Left forelimb (tissue), 1 donor: ENCODE measurements at regions not wholly inside any gene's neighbourhood (a gene's known extent, or its start where the extent isn't known, plus 50 kb on each side); places are given as distances from the start of the nearest gene placed in this dataset.
"Not testable (repeated sequence)": the region's sequence is repeated elsewhere in the genome, so short reads cannot be mapped to it uniquely, and the experiment has no call there.

Experiments used
- DNase-seq: peaks from one replicate; pipeline ENCODE4 v3.0.0-alpha.2; 2018; ENCODE audit warnings: low spot score

DNA sequence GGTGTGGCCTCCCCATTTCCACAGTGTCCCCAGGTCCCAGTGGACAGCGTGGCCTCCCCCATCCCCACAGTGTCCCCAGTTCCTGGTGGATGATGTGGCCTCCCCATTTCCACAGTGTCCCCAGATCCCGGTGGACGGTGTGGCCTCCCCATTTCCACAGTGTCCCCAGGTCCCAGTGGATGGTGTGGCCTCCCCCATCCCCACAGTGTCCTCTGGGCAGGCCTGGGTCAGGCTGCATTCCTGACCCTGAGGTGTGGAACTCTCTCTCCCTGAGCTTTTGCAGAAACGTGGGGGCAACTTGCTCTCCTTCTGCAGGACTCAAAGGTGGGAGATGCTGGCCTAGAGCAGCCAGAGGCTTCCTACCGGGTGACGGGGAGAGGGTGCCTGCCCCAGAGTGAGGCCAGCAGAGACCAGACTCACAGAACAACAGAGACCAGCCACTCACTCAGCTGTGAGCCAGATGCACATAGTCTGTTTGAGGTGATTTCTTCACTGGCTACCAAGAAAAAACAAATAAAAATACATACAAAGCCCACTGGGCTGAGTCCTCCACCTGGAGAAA is 85.8 kb upstream of the FGF3 start:
- no peak for DNase-seq

DNA sequence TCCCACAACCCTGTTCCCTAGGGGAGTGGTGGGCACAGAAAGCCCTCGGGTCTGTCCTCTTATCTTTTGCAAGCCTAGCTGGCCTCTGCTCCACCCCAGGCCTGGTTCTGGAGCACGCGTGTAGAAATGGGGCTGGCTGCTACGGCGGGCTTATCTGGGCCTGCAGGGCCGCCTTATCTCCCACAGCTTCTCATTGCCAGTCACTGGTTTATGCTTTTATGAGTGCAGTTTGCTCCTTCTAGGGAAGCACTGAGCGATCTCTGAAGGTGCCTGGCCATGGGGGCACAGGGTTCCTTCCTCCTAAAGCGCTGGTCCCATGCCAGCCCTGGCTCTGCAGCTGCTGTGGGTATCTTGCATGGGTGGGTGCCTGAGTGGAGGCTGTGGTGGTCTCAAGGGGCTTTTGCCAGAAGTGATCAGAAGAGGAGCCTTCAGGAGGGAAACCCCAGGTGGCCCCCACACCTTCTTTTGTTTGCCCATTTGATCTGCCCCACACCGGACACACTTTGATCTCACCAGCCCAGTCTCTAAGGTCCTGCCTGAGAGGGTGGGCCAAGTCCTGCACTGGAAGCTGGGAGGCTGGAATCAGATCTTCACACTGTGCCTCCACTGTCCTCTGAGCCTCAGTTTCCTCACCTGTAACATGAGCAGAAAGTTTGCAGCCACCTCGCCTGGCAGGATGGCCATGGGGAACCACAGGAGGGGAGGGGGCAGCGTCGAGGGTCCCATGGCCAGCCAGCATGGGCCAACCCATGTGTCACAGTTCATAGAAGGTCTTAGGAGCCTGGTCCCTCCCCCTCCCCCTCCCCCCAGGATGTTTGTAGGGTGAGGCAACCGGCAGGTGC is 86.6 kb upstream of the FGF3 start:
- no peak for DNase-seq

DNA sequence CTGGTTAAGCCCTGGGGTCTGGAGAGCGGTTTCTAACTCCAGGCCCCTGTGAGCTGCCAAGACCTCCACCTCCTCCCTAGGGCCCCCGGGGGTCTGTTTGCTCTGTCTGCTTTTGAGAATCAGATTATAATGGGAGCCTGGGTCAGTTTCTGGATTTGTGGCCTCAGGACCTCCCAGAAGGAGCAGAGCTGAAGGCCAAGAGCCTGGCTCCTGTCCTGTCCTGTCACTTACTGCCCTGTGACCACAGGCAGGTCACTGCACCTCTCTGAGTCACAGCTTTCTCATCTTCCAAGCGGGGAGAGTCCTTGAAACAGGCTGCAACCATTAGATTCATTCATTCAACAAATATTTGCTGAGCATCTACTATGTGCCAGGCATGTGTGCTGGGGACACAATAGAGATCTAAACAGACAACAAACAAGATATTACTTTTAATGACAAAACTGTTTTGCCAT is 87.3 kb upstream of the FGF3 start:
- DNase-seq, result no peak

DNA sequence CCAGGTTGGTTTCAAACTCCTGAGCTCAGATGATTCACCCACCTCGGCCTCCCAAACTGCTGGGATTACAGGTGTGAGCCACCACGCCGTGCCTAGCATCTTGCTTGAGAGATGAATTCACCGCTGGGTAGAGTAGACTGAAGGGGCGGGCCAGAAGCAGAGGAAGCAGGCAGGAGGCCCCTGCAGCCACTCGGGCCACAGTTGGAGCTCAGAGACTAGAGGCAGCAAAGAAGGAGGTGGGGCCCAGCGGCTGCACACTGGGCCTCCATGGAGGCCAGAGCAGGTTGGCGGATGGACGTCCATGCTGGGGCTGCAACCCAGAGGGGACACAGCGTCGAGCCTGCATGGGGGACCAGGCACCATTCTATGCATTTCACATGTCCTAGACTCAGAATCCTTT is 88.4 kb upstream of the FGF3 start:
- DNase-seq, result no peak

DNA sequence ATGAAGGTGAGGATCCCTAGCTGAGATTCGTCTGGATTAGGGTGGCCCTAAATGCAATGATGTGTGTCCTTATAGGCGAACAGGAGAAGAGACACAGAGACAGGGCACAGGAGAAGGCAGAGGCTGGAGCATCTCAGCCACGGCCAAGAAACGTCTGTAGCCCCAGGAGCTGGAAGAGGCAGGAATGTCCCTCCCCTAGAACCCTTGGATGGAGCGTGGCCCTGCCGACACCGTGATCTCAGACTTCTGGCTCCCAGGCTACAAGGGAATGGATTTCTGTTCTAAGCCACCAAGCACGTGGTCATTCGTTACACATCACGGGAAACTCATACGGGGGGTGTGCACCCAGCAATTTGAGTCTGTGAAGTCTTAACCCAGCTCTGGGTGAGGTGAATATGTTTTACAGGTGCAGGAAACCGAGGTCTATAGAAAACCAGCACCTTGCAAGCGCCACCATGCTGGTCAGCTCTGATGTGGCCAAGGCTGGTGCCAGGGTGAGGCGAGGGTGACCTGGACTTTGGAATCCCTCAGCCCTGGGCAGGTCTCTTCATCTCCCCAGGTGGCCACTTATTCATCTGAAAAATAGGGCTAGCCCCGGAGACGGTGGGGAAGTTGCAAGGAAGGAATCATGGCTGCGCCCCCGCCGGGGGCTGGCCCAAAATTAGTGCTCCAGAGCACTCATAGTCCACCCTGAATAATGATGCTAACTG is 89.5 kb upstream of the FGF3 start:
- DNase-seq, result no peak

DNA sequence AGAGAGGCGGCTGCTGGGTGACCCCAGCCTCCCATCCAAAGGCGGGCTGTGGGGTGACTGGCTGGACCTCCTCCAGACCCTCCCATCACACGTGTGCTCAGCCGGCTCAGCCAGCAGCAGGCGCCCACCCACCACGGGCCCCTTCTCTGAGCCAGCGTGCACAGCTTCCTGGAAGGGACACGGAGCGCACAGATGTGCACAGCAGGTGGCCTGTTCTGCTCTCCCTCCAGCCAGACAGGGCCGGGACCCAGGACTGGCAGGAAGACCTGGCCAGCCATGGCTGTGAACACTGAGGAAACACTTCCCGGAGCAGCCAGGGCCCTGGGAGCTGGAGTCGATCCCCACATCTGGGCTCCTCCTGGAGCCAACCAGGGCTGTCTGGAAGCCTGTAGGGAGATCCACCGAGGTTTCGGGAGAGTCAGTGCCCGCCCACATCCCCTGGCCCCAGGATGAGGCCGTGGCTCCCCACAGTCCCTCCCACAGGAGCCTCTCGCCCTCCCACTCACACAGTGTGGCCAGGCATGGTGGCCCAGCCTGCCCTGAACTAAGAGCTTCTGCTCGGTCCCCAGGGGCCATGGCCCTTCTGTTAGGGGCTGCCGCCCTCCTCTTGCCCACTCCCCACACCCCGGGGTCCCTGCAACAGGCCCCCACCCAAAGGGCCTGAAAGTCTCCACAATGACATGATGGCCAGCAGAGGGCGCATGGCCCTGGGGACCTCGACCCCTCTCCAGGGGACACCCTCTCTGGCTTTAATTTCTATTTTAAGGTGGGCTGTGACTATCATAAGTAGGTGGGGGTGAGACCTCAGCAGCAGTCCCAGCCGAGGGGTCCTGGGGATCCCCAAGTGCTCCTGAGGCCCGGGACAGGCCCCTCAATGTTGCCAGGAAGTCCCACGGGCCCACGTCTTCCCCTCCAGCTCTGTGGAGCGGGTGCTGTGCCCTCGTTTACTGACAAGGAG is 90.6 kb upstream of the FGF3 start:
- peak; percentile 87 for DNase-seq

DNA sequence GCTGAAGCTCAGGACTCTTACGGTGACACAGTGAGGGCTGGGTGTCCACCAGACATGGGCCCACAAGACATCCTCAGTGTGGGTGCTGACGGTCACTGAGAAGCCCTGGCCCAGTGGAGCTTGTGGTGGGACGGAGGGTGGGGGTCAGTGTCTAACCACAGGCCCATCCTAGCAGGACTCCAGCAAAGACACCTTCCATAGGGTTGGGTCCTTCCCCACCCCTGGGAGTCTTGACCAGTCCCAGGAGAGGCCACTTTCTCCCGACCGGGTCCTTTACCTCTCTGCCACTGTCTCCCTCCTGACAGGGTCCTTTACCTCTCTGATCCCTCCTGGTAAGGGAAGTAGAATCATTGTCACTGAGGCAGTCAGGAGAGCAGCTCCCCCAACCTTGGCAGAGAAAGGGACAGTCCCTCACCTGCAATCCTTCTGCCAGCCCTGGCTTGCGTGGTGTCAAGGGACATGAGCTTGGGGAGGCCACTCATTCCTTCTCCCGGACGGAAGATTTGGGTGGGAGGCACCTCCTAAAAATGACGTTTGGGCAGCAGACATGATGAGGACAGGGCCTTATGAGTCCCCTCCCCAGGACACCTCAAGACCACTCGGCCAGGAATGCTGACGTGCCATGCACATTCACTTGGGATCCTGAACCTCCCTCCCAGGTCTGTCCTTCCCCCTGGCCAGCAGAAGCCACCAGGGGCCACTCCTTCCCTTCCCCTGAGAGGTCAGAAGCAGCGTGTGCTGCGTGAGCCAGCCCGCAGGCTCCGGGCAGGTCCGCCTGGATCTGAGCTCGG is 91.5 kb upstream of the FGF3 start:
- DNase-seq, result no peak

DNA sequence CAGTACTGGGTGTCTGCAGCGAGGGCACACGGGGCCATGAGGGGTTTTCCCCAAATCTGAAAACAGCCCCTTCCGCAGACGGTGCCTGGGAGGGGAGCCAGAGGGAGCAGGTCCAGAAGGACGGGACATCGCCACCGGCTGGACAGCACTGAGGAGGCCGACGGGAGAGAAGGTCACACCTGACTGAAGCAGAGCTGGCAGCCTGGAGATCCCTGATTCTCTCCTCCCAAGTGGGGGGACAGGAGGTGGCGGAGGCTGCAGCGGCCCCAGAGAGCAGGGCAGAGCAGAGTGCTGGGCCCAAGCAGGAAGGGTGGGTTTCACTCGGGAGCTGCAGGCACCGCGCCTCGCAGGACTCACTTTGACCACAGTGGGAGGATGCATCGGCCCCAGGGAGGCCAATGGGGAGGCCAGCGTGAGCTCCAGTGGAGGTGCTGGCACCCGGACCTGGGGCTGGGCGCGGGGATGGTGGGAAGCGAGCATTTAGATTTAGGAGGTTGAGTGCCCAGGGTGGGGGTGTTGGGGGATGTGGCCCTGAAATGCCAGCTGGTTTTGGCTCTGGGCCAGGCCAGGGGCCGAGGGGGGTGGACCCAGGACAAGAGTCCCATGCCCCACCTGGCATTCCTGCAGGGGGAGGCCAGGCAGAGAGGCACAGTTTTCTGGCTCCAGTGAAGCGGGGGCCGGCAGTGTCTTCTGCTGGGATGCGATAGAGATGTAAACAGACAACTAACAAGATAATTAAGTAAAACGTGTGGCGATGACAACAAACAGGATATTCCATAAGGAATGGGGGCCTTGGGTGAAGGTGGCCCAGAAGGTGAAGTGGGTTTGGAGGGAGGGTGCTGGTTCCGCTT is 92.3 kb upstream of the FGF3 start:
- peak; percentile 46 for DNase-seq

DNA sequence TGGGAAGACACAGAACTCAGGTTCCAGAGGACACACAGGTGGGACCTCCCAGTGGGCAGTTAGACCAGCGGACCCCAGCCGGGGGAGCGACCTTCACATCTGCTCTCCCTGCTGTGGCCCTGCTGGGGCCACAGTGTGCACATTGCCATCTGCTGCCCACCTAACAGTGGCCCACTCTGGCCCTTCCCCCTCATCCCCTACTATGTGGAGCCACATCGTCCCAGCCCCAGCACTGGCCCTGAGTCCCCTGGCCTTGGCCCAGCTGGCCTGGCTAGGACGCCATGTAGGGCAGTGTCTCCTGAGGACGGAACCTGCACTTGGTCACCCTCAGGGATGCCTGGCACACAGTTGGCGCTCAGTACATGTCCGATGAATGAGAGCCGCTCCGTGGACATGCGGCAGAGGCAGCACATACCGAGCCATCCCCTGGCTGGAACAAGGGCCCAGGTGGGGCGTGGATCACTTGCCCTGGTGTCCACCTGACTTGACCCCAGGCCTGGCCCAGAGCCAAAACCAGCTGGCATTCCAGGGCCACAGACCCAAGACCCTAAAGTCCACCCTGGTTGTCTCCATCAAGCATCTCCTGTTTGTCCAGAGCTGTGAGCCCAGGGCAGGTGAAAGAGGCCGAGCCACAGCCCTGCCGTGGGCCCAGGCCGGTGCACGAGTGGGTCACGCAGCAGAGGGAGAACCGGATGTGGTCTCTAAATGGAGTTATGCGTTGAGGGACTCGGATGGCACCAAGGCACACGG is 93.1 kb upstream of the FGF3 start:
- DNase-seq, result peak; percentile 62

DNA sequence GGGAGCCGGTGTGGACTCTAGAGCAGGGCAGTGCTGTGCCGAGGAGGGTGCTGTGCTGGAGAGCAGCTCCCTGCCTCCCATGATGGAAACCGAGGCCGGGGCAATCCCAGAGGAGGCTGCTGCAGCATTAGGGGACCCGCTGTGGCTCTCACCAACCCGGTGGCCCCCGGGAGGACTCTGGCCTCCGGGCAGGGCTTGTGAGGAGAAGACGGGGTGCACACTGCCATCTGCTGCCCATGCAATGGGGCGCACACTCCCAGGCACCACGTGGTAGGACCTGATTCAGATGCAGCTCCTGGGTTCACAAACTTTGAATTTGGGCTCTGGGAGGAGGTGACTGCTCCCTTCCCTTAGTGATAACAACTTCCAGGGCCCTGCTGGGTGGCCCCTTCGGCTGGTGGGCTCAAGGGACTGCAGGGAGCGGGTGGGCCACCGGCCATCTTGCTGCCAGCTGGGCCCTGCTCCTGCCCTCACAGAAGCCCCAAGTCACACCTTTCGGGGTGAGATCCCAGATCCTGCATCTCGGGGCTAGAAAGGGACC is 93.8 kb upstream of the FGF3 start:
- peak; percentile 62 for DNase-seq

DNA sequence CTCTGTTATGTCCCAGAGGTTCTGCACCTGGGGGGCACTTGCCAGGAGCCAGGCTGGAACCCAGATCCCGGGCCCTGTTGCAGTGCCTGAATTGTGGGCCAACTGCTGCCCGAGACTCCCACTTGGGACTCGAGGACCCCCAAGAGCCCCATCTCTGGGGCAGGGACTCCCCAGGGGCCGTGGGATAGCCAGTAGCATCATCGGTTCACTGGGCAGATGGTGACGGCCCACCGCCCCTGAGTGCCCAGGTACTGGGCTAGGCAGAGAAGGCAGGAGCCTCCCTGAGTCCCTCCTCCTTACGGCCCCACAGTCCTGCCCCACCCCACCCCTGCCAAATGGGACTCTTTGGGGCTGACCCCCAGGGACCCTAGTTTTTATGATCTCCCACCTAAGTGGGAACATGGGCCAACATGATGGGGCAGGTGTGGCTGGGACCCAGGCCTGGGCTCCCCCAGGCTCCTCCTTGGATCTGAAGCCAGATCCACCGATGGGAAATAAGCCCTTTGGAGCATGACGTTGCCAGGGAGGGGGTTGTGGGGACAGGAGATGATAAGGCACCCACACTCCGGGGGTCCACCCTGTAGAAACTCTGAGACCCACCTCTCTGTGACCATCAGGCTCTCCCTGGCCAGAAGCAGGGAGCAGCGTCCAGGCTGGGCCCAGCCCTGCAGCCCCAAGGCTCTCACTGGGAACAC is 94.5 kb upstream of the FGF3 start:
- DNase-seq, result peak; percentile 60

DNA sequence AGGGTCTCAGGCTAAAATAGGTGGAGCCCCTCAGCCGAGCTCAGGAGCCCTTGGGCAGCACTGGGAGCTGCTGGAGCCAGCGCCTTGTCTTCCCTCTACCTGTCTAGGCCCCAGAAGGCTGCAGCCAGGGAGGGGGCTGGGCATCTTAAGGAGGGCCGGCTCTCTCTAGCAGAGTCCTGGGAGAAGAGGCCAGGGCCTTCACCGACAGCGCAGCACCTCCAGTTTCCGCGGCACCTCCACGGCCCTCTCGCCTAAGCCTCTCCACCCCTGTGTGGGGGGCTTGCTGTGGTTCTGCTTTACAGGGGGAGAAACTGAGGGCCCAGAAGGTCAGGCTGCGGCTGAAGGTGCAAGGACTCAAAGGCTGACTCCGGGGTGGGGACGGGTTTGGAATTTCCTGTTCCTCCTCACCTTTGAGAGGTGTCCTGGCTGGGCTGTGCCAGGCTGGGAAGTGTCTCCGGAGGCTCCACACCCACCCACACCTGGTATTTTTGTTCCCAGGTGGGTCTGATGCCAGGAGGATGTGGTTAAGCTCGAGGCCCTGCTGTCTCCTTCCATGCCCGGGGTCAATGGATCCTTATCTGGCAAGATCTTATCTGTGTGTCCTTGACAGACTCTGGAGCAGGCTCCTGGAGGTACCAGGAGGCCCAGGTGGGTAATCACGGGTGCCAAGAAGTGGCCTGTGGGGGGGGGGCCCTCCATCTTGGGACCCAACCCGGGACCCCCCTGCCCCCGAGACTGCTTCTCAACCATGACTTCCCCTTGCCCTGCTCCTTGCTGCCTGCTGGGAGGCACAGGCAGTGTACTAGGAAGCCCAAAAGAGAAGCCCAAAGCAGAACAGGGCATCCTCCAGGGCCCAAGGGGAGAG is 95.3 kb upstream of the FGF3 start:
- DNase-seq, result peak; percentile 61

DNA sequence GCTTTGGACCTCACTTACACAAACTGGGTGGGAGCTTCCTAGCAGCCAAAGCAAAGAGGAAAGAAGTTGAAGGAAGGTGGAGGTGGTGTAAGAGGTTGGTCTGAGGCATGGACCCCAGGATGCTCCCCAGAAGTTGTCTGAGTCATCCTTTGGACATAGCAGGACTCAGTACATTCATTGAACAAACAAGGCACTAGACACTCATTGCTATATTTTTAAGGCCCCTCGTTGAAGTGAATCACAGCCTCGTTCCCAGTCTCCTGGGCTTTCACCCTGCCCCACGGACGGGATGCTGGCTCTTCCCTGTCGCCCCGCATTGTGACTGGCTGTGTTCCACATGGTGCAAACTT is 95.9 kb upstream of the FGF3 start:
- DNase-seq, result no peak

DNA sequence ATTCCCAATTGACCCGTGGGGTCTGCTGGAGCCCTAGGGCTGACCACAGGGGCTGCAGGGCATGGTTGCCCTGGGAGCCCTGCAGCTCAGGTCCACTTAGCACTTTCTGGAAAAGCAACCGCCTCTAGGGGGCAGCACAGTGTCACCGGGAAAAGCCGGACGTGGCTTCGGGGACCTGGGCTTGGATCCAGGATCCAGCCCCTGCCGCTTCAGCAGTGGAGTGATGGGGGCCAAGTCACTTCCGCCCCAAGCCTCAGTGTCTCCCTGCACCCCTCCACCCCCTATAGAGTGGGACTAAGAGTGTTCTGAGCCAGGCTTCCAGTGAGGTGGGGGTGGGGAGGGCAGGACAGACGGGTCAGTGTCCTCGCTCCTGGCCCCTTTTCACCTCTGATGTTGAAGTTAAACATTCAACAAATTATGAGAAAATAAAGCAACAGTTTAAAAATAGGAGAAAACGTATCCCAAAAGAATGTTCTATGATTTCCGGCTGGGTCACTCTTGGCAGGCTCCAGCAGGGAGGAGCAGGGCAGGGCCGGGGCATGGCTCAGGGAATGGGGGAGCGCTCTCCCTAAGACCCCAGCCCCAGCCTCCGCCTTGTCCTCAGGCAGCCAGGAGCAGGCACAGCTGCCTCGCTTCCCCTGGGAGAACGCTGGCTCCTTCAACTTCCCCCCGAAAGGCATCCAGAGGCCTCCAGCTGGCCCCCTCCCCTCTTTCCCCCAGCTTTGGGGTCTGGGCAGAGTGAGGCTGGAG is 96.5 kb upstream of the FGF3 start:
- peak; percentile 87 for DNase-seq

DNA sequence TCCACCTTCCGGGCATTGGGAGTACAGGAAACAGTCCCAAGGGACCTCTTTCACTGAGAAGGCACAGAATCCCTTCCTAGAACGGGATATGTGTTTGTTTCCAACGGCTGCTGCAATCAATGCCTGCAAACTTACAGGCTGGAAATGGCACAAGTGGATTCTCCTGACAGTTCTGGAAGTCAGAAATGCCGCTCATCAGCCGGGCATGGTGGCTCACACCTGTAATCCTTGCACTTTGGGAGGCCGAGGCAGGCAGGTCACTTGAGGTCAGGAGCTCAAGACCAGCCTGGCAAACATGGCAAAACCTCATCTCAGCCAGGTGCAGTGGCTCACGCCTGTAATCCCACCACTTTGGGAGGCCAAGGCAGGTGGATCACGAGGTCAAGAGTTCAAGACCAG is 97.0 kb upstream of the FGF3 start:
- DNase-seq, result not testable (repeated sequence)

DNA sequence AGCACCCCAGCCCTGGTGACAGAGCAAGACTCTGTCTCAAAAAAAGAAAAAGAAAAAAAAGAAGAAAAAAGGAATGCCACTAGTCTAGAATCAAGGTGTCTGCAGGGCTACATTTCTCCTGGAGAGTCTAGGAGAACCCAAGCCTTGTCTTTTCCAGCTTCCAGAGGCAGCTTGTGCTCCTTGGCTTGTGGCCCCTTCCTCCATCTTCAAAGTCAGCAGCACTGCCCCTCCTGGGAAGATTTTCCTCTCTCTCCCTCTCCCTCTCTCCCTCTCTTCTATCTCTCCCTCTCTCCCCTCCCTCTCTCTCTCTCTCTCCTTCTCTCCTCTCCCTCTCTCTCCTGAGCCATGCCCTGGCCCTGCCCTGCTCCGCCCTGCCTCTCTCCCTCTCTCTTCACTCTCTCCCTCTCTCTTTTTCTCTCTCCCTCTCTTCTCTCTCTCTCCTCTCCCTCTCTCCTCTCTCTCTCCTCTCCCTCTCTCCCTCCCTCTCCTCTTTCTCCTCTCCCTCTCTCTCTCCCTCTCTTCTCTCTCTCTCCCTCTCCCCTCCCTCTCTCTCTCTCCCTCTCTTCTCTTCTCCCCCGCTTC is 97.7 kb upstream of the FGF3 start:
- no peak for DNase-seq

DNA sequence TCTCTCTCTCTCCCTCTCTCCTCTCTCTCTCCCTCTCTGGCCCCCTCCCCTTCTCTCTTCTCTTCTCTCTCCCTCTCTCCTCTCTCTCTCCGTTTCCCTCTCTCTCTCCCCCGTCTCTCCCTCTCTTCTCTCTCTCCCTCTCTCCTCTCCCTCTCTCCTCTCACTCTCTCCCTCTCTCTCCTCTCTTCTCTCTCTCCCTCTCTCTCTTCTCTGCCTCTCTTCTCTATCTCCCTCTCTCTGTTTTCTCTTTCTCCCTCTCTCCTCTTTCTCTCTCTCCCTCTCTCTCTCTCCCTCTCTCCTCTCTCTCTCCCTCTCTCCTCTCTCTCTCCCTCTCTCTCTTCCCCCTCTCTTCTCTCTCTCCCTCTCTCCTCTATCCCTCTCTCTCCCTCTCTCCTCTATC is 98.3 kb upstream of the FGF3 start:
- no peak for DNase-seq
